HepG2 (cell line): ENCODE measurements at regions not wholly inside any gene's neighbourhood (a gene's known extent, or its start where the extent isn't known, plus 50 kb on each side); places are given as distances from the start of the nearest gene placed in this dataset.

Experiments used
- ATAC-seq: fragments of 200-7000 bp; cut with Tn5 transposase; 3 replicates; pipeline ENCODE4 v1.9.1; 2020; ENCODE audit warnings: mild to moderate bottlenecking, moderate library complexity
- BruUV-seq: library from RNA; stranded (reverse); fragments of 400-500 nt; replicated peaks from 2 replicates; lab custom pipeline; 2021; lab: Mats Ljungman, UMichigan
- CTCF ChIA-PET: fragments of 300-600 bp; formaldehyde crosslinking; extraction: SDS; loops from one replicate; lab custom pipeline; 2021; ENCODE audit warnings: low total read pairs, inconsistent platforms, low intra/inter-chr PET ratio; lab: Yijun Ruan, JAX
- POLR2A ChIA-PET: fragments of 350-600 bp; sonication (Branson Sonifier 250); formaldehyde crosslinking; loops from one replicate; lab custom pipeline; 2020; ENCODE audit warnings: antibody characterized with exemption, inconsistent platforms; lab: Yijun Ruan, JAX
- DNase-seq: peaks from one replicate; pipeline ENCODE4 v3.0.0-alpha.2; 2015; ENCODE audit warnings: low spot score
- FAIRE-seq: peaks from 3 replicates; lab custom pipeline; 2011; peaks lifted over from hg19 to GRCh38; lab: Jason Lieb, UNC
- H2AFZ ChIP-seq: one replicate; pipeline ENCODE4 v1.6.1; 2011; ENCODE audit warnings: low read length, inconsistent platforms
- H3K27ac ChIP-seq: fragments of 300-600 bp; 3 replicates; pipeline ENCODE4 v1.8.0; 2011; ENCODE audit warnings: mixed run types, mild to moderate bottlenecking, mixed read lengths, low read length, inconsistent platforms; ENCODE audit not compliant: insufficient read depth; ENCODE audit errors: extremely low read length
- H3K27me3 ChIP-seq, 2 experiments: fragments of 200-600 bp in 1 of 2; 2 replicates in 1 of 2; 3 replicates in 1 of 2; pipeline versions ENCODE4 v1.6.0 to v1.8.0; 2011; ENCODE audit warnings: low read length in 2 of 2, mild to moderate bottlenecking in 2 of 2, moderate library complexity in 2 of 2, inconsistent platforms in 1 of 2; ENCODE audit not compliant: insufficient read depth in 2 of 2, control insufficient read depth in 1 of 2
- H3K36me3 ChIP-seq, 2 experiments: fragments of 200-600 bp in 1 of 2; replicated peaks in 1 of 2; 2 replicates in 1 of 2; 3 replicates in 1 of 2; pipeline versions ENCODE4 v1.5.1 to v1.8.0; 2011; ENCODE audit warnings: low read length in 2 of 2, inconsistent platforms in 1 of 2; ENCODE audit not compliant: insufficient read depth in 2 of 2, control insufficient read depth in 1 of 2
- H3K4me1 ChIP-seq: 2 replicates; pipeline ENCODE4 v1.5.1; 2012; ENCODE audit warnings: low read length, inconsistent platforms; ENCODE audit not compliant: insufficient read depth
- H3K4me2 ChIP-seq: 2 replicates; pipeline ENCODE4 v1.6.0; 2011; ENCODE audit warnings: low read depth, low read length, inconsistent platforms
- H3K4me3 ChIP-seq, 3 experiments: fragments of 200-600 bp in 1 of 3; sonication (generic), shearing (Covaris generic) in 1 of 3; replicated peaks in 1 of 3; 2 replicates each; pipeline ENCODE4 v1.5.1; 2011 to 2016; ENCODE audit warnings: low read length in 3 of 3, inconsistent platforms in 2 of 3, low read depth in 2 of 3, mild to moderate bottlenecking in 2 of 3, control low read depth in 1 of 3, mixed read lengths in 1 of 3; ENCODE audit not compliant: insufficient read depth in 1 of 3
- H3K79me2 ChIP-seq: one replicate; pipeline ENCODE4 v1.6.1; 2011; ENCODE audit warnings: low read length, inconsistent platforms; ENCODE audit not compliant: insufficient read depth
- H3K9ac ChIP-seq: 2 replicates; pipeline ENCODE4 v1.6.0; 2011; ENCODE audit warnings: mild to moderate bottlenecking, low read depth, low read length, inconsistent platforms; ENCODE audit not compliant: insufficient read depth
- H3K9me3 ChIP-seq: 2 replicates; pipeline ENCODE4 v1.5.1; 2012; ENCODE audit warnings: mild to moderate bottlenecking, low read length
- H4K20me1 ChIP-seq: 2 replicates; pipeline ENCODE4 v1.6.0; 2011; ENCODE audit warnings: inconsistent platforms, mild to moderate bottlenecking, low read length, moderate library complexity; ENCODE audit not compliant: insufficient read depth
- BRF2 ChIP-seq: sonication (generic); formaldehyde crosslinking; IDR thresholded peaks from 2 replicates; pipeline ENCODE4 v1.8.1; 2022; ENCODE audit warnings: mild to moderate bottlenecking, missing genetic modification reagents
- MTA1 ChIP-seq: sonication (generic); formaldehyde crosslinking; IDR thresholded peaks from 2 replicates; pipeline ENCODE4 v1.4.0; 2020; ENCODE audit warnings: missing genetic modification reagents, mild to moderate bottlenecking, borderline replicate concordance
- SUZ12 ChIP-seq: fragments of 150-350 bp; IDR thresholded peaks from 2 replicates; pipeline ENCODE4 v1.6.1; 2014; ENCODE audit warnings: low read depth, low read length
- ZNF326 ChIP-seq: sonication (generic); formaldehyde crosslinking; IDR thresholded peaks from 2 replicates; pipeline ENCODE4 v1.4.0; 2020; ENCODE audit warnings: missing genetic modification reagents, borderline replicate concordance
- ZNF567 ChIP-seq: sonication (generic); formaldehyde crosslinking; IDR thresholded peaks from 2 replicates; pipeline ENCODE4 v1.8.1; 2023; ENCODE audit warnings: mild to moderate bottlenecking, missing genetic modification reagents, borderline replicate concordance
- ZNF792 ChIP-seq: IDR thresholded peaks from 2 replicates; pipeline ENCODE4 v1.6.1; 2016
- WGBS: methylation state at CpG from one replicate; pipeline ENCODE4 v1.1.6; 2017; ENCODE audit warnings: low lambda C conversion rate; 5-methylcytosine and 5-hydroxymethylcytosine counted together
- in situ Hi-C: cut with HindIII; loops from 2 replicates; pipeline ENCODE4 v1.10.0; 2017; ENCODE audit warnings: low pct_unique_long_range_greater_than_20kb; ENCODE audit not compliant: extremely low pct_ligation_motif_present
- intact Hi-C: fragments of 100-400 bp; cut with micrococcal nuclease; formaldehyde crosslinking; loops from one replicate; pipeline ENCODE4 v1.10.0; 2022; ENCODE audit not compliant: unreplicated experiment

- TF ChIP-seq BRF2 (CRISPR knock-in tag), result no peak
- TF ChIP-seq MTA1, result no peak
These were observed 81.4 kb downstream of the SPATA31C2 start (continued) for GRCh38 chr9:88056876-88057275.

- BruUV-seq, result no TSS peak
- FAIRE-seq, result no peak
- Histone ChIP-seq H4K20me1 (no peaks in the 10 kb centered on the region), H3K4me1 (no peaks in the 10 kb centered on the region), H3K27me3 (peaks cover 0 to 2% of the 10 kb centered on the region in 2 experiments; a peak in 1 of 5 replicates), H2AFZ (no peak overlapping the region), H3K4me3 (no peak overlapping the region), H3K9ac (no peak overlapping the region), H3K36me3 (no peaks in the 10 kb centered on the region), H3K79me2 (no peaks in the 10 kb centered on the region), H3K9me3 (no peaks in the 10 kb centered on the region), H3K27ac (no peak overlapping the region), H3K4me2 (no peak overlapping the region)
- TF ChIP-seq ZNF326 (CRISPR knock-in tag), result no peak
- TF ChIP-seq ZNF792 (CRISPR knock-in tag), result peak; percentile 90
- ChIA-PET POLR2A (no interaction called here), CTCF (no interaction called here)
- WGBS, result 43% methylated on average over 9 of the region's 9 CpGs
- in situ Hi-C loops, result no loop called here
- ATAC-seq, result no peak
- no peak for DNase-seq
- intact Hi-C loops, result no loop called here
These were observed 79.6 kb upstream of the CDK20 start for GRCh38 chr9:88053856-88054501.

GRCh38 chr9:88052321-88052965, 78.1 kb upstream of the CDK20 start:
- Histone ChIP-seq H3K4me2 (no peak overlapping the region), H2AFZ (no peak overlapping the region), H3K4me3 (no peak overlapping the region), H3K27me3 (peaks cover 0 to 2% of the 10 kb centered on the region in 2 experiments; a peak in 1 of 5 replicates), H3K79me2 (no peaks in the 10 kb centered on the region), H3K9me3 (no peaks in the 10 kb centered on the region), H4K20me1 (no peaks in the 10 kb centered on the region), H3K27ac (no peak overlapping the region), H3K9ac (no peak overlapping the region), H3K36me3 (no peaks in the 10 kb centered on the region), H3K4me1 (no peaks in the 10 kb centered on the region)
- in situ Hi-C loops (no loop called here), intact Hi-C loops (no loop called here)
- DNase-seq, result no peak
- 0% methylated on average over 4 of the region's 5 CpGs for WGBS
- no peak for ATAC-seq
- ChIA-PET POLR2A (no interaction called here), CTCF (no interaction called here)
- BruUV-seq, result no TSS peak
- no peak for TF ChIP-seq SUZ12
- TF ChIP-seq ZNF567 (CRISPR knock-in tag), result no peak
- no peak for FAIRE-seq
